ENCODE measurements at regions not wholly inside any gene's neighbourhood (a gene's known extent, or its start where the extent isn't known, plus 50 kb on each side); places are given as distances from the start of the nearest gene placed in this dataset.

- Histone ChIP-seq H3K27ac (no peak overlapping the region), H3K4me1 (no peaks in the 10 kb centered on the region), H3K4me2 (no peak overlapping the region), H3K9me3 (no peaks in the 10 kb centered on the region), H3K4me3 (no peak overlapping the region)
- WGBS (ENCODE audit: missing lambda C conversion rate): 84% methylated on average over 5 of the region's 5 CpGs
- ChIA-PET CTCF (no interaction called here), POLR2A (no interaction called here)
- ATAC-seq: no peak
- no peak for FAIRE-seq
- TF ChIP-seq RARB (CRISPR knock-in tag; IDR thresholded peaks at IDR 0.05): no peak
- TF ChIP-seq HOXB5 (CRISPR knock-in tag; IDR thresholded peaks at IDR 0.05): no peak
- no peak for DNase-seq (ENCODE audit: low read depth in 1 of 2, low spot score in 1 of 2)
These were observed 345.0 kb downstream of the TRIML1 start for GRCh38 chr4:188484256-188484655.

- ChIA-PET CTCF (no interaction called here), POLR2A (no interaction called here)
- no peak for DNase-seq (ENCODE audit: low read depth in 1 of 2, low spot score in 1 of 2)
- no peak overlapping the region for H3K4me2 ChIP-seq
- no peak for ATAC-seq
- H3K4me3 ChIP-seq: no peak overlapping the region
- no peak for TF ChIP-seq KDM5A (IDR thresholded peaks at IDR 0.05)
- TF ChIP-seq SREBF2 (IDR thresholded peaks at IDR 0.05): no peak
- no peak for TF ChIP-seq ATOH8 (CRISPR knock-in tag; IDR thresholded peaks at IDR 0.05; ENCODE audit: low read depth)
- TF ChIP-seq MAX (IDR thresholded peaks at IDR 0.05): no peak
- no peak for TF ChIP-seq POLR2AphosphoS2 (conservative IDR thresholded peaks at IDR 0.05; ENCODE audit: low read length)
- no peak for TF ChIP-seq REST (IDR thresholded peaks at IDR 0.05)
- TF ChIP-seq MAZ (IDR thresholded peaks at IDR 0.05; ENCODE audit: borderline replicate concordance, low read depth, low read length): no peak
- no peak for TF ChIP-seq HOXB13 (CRISPR knock-in tag; IDR thresholded peaks at IDR 0.05; ENCODE audit: low read depth)
- no peak for TF ChIP-seq ELK1 (IDR thresholded peaks at IDR 0.05; ENCODE audit: low read depth, low read length)
- TF ChIP-seq PBX3 (IDR thresholded peaks at IDR 0.05): no peak
- no peak for TF ChIP-seq USF2 (IDR thresholded peaks at IDR 0.05)
- no peak for TF ChIP-seq HOXB5 (CRISPR knock-in tag; IDR thresholded peaks at IDR 0.05)
- no peak for TF ChIP-seq TFCP2L1 (CRISPR knock-in tag; IDR thresholded peaks at IDR 0.05)
- TF ChIP-seq HEYL (CRISPR knock-in tag; IDR thresholded peaks at IDR 0.05): no peak
- no peak for TF ChIP-seq CHD2 (IDR thresholded peaks at IDR 0.05; ENCODE audit: low read length, partially characterized antibody)
- no peak for TF ChIP-seq RARB (CRISPR knock-in tag; IDR thresholded peaks at IDR 0.05)
- H3K27ac ChIP-seq: no peak overlapping the region
- no peak for FAIRE-seq
- H3K9me3 ChIP-seq: no peaks in the 10 kb centered on the region
- no peaks in the 10 kb centered on the region for H3K4me1 ChIP-seq
- 67% methylated on average over 5 of the region's 5 CpGs for WGBS (ENCODE audit: missing lambda C conversion rate)
These were observed 346.7 kb downstream of the TRIML1 start for GRCh38 chr4:188485906-188486305.

- no peak overlapping the region for H3K27ac ChIP-seq
- no peaks in the 10 kb centered on the region for H3K9me3 ChIP-seq
- 70% methylated on average over 6 of the region's 6 CpGs for WGBS (ENCODE audit: missing lambda C conversion rate)
- CTCF ChIA-PET: no interaction called here
- H3K4me1 ChIP-seq: no peaks in the 10 kb centered on the region
- FAIRE-seq (no peak), DNase-seq (ENCODE audit: low read depth in 1 of 2, low spot score in 1 of 2) (no peak), ATAC-seq (no peak)
- no peak overlapping the region for H3K4me2 ChIP-seq
- POLR2A ChIA-PET: no interaction called here
- no peak overlapping the region for H3K4me3 ChIP-seq
- TF ChIP-seq EP300 (IDR thresholded peaks at IDR 0.05): no peak
- TF ChIP-seq ZNF302 (CRISPR knock-in tag; IDR thresholded peaks at IDR 0.05): no peak
- no peak for TF ChIP-seq FOXS1 (CRISPR knock-in tag; IDR thresholded peaks at IDR 0.05)
- no peak for TF ChIP-seq MAZ (IDR thresholded peaks at IDR 0.05; ENCODE audit: borderline replicate concordance, low read depth, low read length)
These were observed 353.6 kb downstream of the TRIML1 start for GRCh38 chr4:188492886-188493285.

All from A549 (cell line).